ENCODE measurements at regions not wholly inside any gene's neighbourhood (a gene's known extent, or its start where the extent isn't known, plus 50 kb on each side); places are given as distances from the start of the nearest gene placed in this dataset.

DNA sequence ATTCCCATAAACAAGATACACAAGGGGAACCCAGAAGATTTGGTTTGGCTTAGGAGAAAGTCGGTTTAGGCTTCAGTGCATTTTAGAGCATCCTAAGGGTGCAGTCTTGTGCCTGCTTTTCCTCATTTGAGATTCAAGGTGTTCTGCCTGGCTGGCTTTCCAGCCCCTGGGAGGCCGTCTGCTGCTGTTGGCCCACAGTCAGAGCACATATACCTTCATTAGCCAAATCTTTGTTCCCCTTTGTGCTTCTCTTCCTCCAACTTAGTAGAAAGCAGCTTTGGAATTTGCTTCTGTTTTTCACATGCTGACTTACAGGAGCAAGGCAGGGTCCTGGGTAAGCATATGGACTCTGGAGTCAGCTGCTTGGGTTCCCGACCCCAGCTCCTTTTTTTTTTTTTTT, 477.1 kb upstream of the TCF4 start:
- TF ChIP-seq, protein P1, sequence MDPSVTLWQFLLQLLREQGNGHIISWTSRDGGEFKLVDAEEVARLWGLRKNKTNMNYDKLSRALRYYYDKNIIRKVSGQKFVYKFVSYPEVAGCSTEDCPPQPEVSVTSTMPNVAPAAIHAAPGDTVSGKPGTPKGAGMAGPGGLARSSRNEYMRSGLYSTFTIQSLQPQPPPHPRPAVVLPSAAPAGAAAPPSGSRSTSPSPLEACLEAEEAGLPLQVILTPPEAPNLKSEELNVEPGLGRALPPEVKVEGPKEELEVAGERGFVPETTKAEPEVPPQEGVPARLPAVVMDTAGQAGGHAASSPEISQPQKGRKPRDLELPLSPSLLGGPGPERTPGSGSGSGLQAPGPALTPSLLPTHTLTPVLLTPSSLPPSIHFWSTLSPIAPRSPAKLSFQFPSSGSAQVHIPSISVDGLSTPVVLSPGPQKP (IDR thresholded peaks at IDR 0.05; ENCODE audit: borderline replicate concordance, low read depth, low read length), result no peak
- TF ChIP-seq CEBPB (IDR thresholded peaks at IDR 0.05; ENCODE audit: low read depth, low read length), result no peak
- no peak for TF ChIP-seq RAD21 (IDR thresholded peaks at IDR 0.05; ENCODE audit: low read length)
- TF ChIP-seq MAZ (IDR thresholded peaks at IDR 0.05; ENCODE audit: borderline replicate concordance, low read depth, low read length), result no peak
- no peak for TF ChIP-seq RFX5 (IDR thresholded peaks at IDR 0.05; ENCODE audit: low read depth, low read length)
- Histone ChIP-seq H3K56ac (ENCODE audit: extremely low read depth, insufficient read depth, low read length) (no peak overlapping the region), H3K9me3 (ENCODE audit: control insufficient read depth, insufficient read depth, low read length) (no peaks in the 10 kb centered on the region), H2BK15ac (ENCODE audit: low read depth, low read length) (no peak overlapping the region), H2AK5ac (ENCODE audit: low read depth, low read length) (no peak overlapping the region), H3K4me2 (ENCODE audit: low read depth, low read length) (no peak overlapping the region), H3K9ac (ENCODE audit: low read depth, low read length) (no peak overlapping the region), H4K91ac (ENCODE audit: insufficient read depth, low read depth, low read length) (no peak overlapping the region), H3K4ac (ENCODE audit: low read depth, low read length) (no peak overlapping the region), H3K9me1 (ENCODE audit: insufficient read depth, low read length) (peaks cover 7% of the 10 kb centered on the region; the same call in 1 of the 2 replicates), H4K5ac (ENCODE audit: low read depth, low read length) (no peak overlapping the region), H3K36me3 (ENCODE audit: control insufficient read depth, insufficient read depth, low read length) (no peaks in the 10 kb centered on the region), H3K23ac (ENCODE audit: low read depth, low read length) (no peak overlapping the region), H4K8ac (ENCODE audit: low read depth in 2 of 2, low read length in 2 of 2) (no peak overlapping the region), H3K4me1 (ENCODE audit: control insufficient read depth, insufficient read depth, low read length) (peaks cover 3% of the 10 kb centered on the region), H3K4me3 (ENCODE audit: insufficient read depth, low read depth, low read length) (no peak overlapping the region), H3K27me3 (ENCODE audit: control insufficient read depth, insufficient read depth, low read length) (no peaks in the 10 kb centered on the region), H2BK5ac (ENCODE audit: low read depth, low read length, poor library complexity, severe bottlenecking) (no peak overlapping the region), H2BK120ac (ENCODE audit: low read depth, low read length) (no peak overlapping the region), H3K14ac (replicated peaks; ENCODE audit: low read depth, low read length) (no peak overlapping the region), H3K27ac (ENCODE audit: insufficient read depth, low read length) (no peak overlapping the region), H3K18ac (ENCODE audit: low read depth, low read length) (no peak overlapping the region), H3K79me1 (ENCODE audit: low read depth in 1 of 2, low read length in 2 of 2) (no peaks in the 10 kb centered on the region), H2BK20ac (ENCODE audit: low read depth, low read length) (no peak overlapping the region), H4K20me1 (ENCODE audit: insufficient read depth, low read length) (no peaks in the 10 kb centered on the region), H2AFZ (replicated peaks; ENCODE audit: low read length, poor library complexity) (no peak overlapping the region), H2AK9ac (replicated peaks; ENCODE audit: low read depth, low read length, poor library complexity) (no peak overlapping the region)
- in situ Hi-C loops (cut with MboI; ENCODE audit: low sequenced_read_pairs), result no loop called here
- ChIA-PET CTCF (interaction anchor here (0.6 kb wide), 2 partner anchors 138 to 173 kb away, joined by 4 read pairs; no protein-coding TSS in a partner anchor), POLR2A (ENCODE audit: unreplicated experiment) (interaction anchor here (0.5 kb wide), 1 partner anchor 26 kb away, joined by 3 read pairs; no protein-coding TSS in a partner anchor)
- no peak for ATAC-seq (ENCODE audit: low read depth)
- 100% methylated on average over 1 of the region's 3 CpGs; no CpG with 5 or more reads in 1 of the 2 experiments for WGBS, 2 experiments (ENCODE audit: extremely low coverage in 2 of 2, insufficient read length in 1 of 2)
- no peak for DNase-seq
- BruUV-seq (replicated peaks), result no TSS peak
- intact Hi-C loops (cut with micrococcal nuclease), result no loop called here
- dilution Hi-C loops (cut with HindIII; ENCODE audit: low sequenced_read_pairs, unreplicated experiment), result no loop called here

Measured in IMR-90 (cell line).